Islet of Langerhans (tissue), 1 donor: ENCODE measurements at regions not wholly inside any gene's neighbourhood (a gene's known extent, or its start where the extent isn't known, plus 50 kb on each side); places are given as distances from the start of the nearest gene placed in this dataset.

Experiments used
- FAIRE-seq: peaks from one replicate; lab custom pipeline; 2011; peaks lifted over from hg19 to GRCh38; lab: Jason Lieb, UNC

- no peak for FAIRE-seq
Measured at GRCh38 chr3:64464955-64465354, 222.8 kb downstream of the ADAMTS9 start.

GRCh38 chr3:64463981-64464380, 223.8 kb downstream of the ADAMTS9 start:
- FAIRE-seq: no peak

- FAIRE-seq: no peak
Measured at GRCh38 chr3:64462203-64462602, 225.6 kb downstream of the ADAMTS9 start.

- no peak for FAIRE-seq
Measured at GRCh38 chr3:64460877-64461276, 226.9 kb downstream of the ADAMTS9 start.

GRCh38 chr3:64460141-64460730, 227.6 kb downstream of the ADAMTS9 start:
- FAIRE-seq: no peak

- FAIRE-seq: no peak
Measured at GRCh38 chr3:64459711-64460110, 228.1 kb downstream of the ADAMTS9 start.

- FAIRE-seq: no peak
Measured at GRCh38 chr3:64457811-64458210, 230.0 kb downstream of the ADAMTS9 start.

GRCh38 chr3:64456674-64457073, 231.1 kb downstream of the ADAMTS9 start:
- FAIRE-seq: no peak

- no peak for FAIRE-seq
Measured at GRCh38 chr3:64455351-64455750, 230.1 kb upstream of the PRICKLE2 start.

GRCh38 chr3:64454768-64455167, 229.5 kb upstream of the PRICKLE2 start:
- FAIRE-seq: no peak

GRCh38 chr3:64454179-64454578, 228.9 kb upstream of the PRICKLE2 start:
- FAIRE-seq: no peak

- no peak for FAIRE-seq
Measured at GRCh38 chr3:64451283-64452012, 226.2 kb upstream of the PRICKLE2 start.

GRCh38 chr3:64450396-64450956, 225.2 kb upstream of the PRICKLE2 start:
- FAIRE-seq: no peak

GRCh38 chr3:64449026-64449425, 223.8 kb upstream of the PRICKLE2 start:
- no peak for FAIRE-seq

- FAIRE-seq: no peak
Measured at GRCh38 chr3:64445944-64446300, 220.7 kb upstream of the PRICKLE2 start.

GRCh38 chr3:64445109-64445943, 220.1 kb upstream of the PRICKLE2 start:
- FAIRE-seq: no peak

- no peak for FAIRE-seq
Measured at GRCh38 chr3:64444490-64445108, 219.3 kb upstream of the PRICKLE2 start.

GRCh38 chr3:64443546-64444381, 218.5 kb upstream of the PRICKLE2 start:
- FAIRE-seq: no peak

GRCh38 chr3:64441861-64442260, 216.6 kb upstream of the PRICKLE2 start:
- FAIRE-seq: no peak

- no peak for FAIRE-seq
Measured at GRCh38 chr3:64440498-64440897, 215.2 kb upstream of the PRICKLE2 start.

GRCh38 chr3:64438812-64439211, 213.5 kb upstream of the PRICKLE2 start:
- FAIRE-seq: no peak

- no peak for FAIRE-seq
Measured at GRCh38 chr3:64438066-64438465, 212.8 kb upstream of the PRICKLE2 start.
